ENCODE measurements at regions not wholly inside any gene's neighbourhood (a gene's known extent, or its start where the extent isn't known, plus 50 kb on each side); places are given as distances from the start of the nearest gene placed in this dataset.

DNA sequence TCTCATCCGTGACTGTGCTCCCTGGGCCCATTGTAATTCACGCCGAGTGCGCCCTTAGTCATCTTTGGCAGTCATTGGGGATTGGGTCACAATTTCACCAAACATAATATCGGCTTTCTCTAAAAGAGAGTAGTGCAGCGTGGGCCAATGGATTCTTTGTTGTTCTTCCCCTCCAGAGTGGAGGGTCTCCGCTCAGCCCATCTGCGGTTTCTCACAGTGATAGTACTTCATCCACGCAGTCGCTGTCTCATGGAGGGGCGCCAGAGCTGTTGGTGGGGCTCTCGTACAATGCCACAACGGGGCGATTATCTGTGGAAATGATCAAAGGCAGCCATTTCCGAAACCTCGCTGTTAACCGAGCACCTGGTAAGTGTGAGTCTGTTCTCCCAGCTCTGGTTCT lies 321.8 kb downstream of the SNAPC1 start:
- DNase-seq (ENCODE audit: low read depth in 2 of 2), result no peak

DNA sequence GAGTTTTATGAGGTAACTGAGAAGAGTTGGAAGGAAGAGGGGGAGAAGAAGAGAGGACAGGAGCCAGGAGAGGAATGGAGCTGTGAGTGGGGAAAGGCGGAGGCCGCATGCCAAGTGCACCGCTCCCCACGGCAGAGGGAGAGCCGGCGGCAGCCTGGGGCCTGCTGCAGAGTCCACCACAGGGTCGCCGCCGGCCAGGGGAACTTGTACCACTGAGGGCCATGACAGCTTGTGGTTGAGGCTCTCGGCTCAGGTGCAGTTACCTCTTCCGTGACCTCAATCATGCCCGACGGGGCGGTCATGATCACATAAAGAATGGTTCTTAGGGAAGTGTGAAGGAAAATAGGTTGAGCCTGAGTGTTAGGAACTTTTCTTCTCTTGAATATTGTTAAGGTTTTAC lies 325.0 kb downstream of the SNAPC1 start:
- DNase-seq (ENCODE audit: low read depth in 2 of 2), result no peak

DNA sequence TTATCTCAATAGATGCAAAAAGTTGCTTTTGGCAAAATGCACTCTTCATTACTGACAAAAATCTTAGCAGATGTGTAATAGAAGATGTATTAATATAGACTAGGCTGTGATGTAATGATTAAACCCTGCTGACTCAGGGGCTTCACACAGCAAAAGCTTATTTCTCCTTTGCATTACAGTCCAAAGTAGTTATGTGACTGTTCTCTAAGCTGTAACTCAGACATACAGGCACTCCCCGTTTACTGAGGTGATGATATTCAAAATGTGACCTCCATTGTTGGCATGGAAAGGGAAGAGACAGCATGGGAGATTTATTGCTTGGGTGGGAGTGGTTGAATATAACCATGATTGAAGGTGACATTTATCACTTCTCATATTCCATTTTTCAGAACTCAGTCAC lies 331.5 kb downstream of the SNAPC1 start:
- DNase-seq (ENCODE audit: low read depth in 2 of 2), result no peak

DNA sequence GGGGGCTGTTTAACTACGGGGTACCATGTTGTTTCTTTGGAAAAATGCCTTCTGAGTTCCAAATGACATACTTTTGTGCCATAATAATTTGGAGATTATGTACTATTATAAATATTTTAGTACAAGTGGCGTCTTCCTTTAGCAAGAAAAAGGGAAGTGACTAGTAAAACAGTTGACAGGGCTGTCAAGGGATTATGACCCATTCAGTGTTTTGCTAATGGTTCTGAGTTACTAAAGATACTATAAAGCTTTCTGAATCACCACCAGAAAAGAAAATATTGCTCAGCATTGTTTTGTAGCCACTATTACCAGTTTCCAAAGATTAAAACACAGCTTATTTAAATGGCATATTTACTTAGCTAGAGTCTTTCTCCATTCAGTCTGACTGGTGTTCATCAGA lies 334.9 kb downstream of the SNAPC1 start:
- no peak for DNase-seq (ENCODE audit: low read depth in 2 of 2)

DNA sequence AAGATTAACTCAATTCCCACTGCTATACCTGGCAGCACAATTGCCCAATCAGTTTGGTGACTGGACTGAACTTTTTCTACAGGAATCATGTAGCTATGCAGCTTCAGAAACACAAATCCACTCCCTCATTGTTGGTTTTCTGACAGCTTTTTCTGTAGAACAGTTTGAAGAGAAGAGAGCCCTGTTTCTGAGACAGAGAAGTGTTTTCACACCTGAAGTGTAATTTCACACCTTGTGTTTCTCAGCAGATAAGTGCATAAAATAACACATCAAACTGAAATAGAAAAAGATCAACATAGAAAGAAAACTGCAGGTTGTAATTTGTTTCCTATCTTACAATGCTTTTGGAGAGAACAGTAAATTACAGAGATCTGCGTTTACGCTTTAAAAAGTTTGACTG lies 335.6 kb downstream of the SNAPC1 start:
- no peak for DNase-seq (ENCODE audit: low read depth in 2 of 2)

DNA sequence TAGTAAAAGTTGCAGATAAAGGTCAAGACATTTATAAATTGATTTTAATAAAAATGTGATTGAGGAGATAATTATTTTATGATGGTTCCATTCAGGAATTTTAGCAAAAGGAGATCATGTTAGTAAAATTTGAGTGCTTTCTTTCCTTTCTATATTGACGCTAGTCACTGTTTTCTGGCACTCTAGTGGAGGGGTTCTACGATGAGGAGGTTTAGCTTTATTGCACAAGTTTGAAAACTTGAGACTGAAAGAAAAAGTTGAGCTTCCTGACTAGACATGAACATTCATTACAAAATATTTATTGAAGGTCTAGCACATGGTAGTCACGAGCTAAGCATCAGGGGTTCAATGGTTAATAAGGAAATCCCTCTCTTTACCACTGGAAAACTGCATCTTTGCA lies 336.1 kb downstream of the SNAPC1 start:
- no peak for DNase-seq (ENCODE audit: low read depth in 2 of 2)

DNA sequence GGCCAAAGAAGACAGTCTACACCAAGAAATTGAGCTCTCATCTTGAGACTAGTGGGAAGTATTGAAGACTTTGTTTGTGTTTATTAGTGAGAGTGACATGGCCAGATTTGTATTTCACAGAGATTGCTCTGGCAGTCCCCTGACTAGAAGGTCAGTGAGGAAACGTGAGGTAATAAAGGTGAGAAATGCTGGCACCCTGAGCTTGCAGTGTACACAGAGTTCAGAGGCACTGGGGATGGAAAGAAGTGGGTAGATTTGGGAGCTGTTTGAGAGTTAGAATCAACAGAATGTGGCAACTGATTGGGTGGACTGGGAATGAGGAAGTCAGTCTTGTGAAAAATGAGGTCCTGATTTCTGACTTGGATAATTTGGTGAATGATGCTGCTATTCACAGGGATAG lies 336.9 kb downstream of the SNAPC1 start:
- DNase-seq (ENCODE audit: low read depth in 2 of 2), result no peak

DNA sequence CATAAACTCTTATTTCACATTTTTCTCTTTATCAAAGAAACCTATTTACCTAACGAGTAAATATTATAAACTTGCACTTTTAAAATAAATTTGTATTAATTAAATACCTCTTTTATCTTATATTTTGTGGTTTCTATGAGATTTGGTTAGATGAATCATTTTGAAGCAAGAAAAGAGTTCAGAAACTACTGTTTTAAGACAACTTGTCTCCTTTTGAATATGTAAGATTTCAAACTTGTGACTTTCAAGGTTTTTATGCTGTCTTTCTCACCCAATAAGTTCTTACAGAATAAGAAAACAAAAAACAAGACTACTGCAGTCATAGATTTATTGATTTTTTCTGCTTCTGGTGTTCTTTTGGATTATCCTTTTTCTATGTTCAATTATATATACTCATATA lies 339.0 kb downstream of the SNAPC1 start:
- no peak for DNase-seq (ENCODE audit: low read depth in 2 of 2)

DNA sequence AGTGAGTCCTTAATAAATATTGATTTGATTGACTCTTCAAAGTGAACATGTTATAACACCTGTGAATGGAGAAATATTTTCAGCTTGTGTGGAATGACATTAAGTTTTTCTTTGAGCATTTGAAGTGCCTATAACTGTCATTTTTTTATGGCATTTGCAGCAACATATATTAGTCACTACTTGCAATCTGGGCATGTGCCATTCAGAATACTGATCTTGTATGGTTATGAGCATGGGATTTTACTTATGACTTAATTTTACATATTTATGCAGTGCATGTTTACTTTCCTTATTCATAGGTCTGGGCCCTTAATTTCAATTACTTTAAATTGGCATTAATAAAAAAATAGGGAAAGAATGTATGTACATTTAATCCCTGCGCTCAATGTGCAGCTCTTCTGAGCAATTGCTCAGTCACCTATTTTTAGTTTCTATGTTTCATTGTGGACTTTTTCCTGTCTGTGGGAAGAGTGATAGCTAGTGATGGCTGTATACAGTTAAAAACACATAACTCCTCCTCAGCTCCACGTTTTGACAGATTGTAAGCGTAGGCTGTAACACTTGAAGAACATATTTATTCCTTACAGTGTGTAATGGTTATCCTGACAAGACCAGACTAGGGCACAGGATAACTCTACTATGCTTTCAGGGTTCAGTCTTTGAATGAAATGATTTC lies 339.6 kb downstream of the SNAPC1 start:
- DNase-seq (ENCODE audit: low read depth in 2 of 2), result no peak

DNA sequence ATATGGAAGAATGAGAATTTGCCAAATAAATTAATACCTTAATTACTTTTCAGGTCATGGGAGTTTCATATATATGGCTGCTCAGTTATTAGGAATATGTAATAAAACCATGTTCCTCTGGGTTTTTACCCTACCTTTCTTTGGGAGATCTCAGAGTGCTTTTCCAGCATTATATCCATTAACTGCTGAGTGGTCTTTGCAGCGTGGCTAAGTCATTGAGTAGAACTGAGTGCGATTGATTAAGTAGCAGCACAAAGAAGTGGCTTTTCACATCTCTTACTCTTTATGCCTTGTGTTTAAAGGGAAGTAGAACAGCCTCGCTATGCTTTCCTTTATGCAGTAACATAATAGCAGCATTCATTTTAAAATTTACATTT lies 340.1 kb downstream of the SNAPC1 start:
- DNase-seq (ENCODE audit: low read depth in 2 of 2), result no peak

DNA sequence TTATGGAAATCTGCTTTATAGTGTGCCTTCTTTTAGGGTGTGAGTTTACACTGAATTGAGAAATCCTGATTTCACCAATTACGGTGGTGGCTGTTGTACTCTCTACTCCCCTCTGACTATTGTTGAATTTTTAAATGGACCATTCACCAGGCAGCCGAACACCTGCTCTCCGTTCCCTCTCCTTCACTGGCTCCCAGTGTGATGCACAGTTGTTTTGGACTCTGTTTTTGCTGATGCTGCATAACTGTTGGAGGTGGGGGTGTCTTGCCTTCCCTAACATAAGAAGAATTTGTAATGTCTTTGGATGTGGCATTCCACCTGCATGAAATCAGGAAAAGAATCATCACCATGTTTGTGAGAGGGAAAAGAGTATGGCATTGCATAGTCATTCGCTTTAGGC lies 341.2 kb downstream of the SNAPC1 start:
- no peak for DNase-seq (ENCODE audit: low read depth in 2 of 2)

DNA sequence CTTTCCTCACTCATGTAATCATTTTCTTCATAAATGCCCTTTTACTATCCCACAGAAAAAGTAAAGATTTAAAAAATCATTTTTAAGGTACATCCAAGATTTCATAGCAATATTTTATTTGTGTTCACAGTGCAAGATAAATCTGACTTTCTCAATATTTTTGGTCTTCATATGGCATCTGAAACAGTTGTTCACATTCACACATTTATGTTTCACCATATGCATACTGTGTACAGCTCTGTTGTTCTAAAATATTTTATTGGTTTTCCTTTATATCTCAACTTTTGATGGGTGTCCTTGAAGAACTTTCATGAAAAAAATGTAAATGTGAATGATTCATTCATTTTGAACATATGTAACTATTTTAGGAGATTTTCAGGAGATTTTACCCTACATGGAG lies 348.7 kb downstream of the SNAPC1 start:
- DNase-seq (ENCODE audit: low read depth in 2 of 2), result no peak

DNA sequence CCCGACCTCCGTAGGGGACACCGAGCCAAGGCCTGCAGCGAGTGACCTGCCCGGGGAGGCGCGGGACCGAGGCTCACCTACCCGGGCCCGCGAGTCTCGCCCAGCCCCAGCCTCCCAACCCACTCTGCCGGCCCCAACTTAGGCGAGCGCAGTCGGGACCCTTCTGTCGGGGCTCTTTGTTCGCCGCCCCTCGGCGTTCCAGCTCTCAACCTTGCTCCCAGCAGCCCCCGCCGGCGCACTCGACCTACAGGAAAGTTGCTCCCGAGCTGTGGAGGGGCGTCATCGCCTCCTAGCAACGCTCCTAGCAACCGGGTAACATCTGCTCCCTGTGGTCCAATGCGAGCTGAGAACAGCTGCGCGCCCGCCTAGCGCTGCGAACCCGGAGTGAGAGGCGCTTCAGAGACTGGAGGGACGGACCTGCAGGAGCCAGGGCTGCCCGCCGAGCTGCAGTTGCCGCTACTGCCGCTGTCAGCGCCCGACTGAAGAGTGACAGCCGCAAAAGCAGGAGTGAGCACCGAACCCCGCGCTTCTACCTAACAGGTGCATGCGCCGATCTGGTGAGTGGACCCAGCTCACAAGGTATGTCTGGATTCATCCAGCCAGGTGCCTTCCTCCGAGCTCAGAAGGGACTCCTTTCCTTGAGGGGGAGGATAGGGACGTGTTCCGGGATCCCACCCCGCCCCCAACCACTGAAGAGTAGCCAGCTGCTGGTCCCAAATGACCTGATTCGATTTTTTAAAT lies 355.0 kb downstream of the SNAPC1 start:
- DNase-seq (ENCODE audit: low read depth in 2 of 2), result peak; percentile 15 to 17

DNA sequence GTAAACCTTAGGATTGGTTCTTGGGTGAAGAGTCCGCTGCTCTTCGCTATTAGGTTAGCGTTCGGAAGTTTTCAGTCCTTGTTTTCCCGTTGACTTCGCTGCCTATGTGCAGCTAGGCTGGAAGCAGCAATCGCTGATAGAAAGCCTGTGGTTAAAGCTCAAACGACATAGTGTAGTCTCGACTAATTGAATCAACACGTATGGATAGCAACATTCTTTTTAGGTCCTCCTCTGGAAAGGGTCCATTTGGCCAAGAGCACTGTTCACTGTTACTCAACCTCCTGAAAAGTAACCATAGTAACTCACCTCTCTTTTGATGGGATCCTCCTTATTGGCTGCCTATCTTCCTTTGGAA lies 355.5 kb downstream of the SNAPC1 start:
- DNase-seq (ENCODE audit: low read depth in 2 of 2), result no peak

DNA sequence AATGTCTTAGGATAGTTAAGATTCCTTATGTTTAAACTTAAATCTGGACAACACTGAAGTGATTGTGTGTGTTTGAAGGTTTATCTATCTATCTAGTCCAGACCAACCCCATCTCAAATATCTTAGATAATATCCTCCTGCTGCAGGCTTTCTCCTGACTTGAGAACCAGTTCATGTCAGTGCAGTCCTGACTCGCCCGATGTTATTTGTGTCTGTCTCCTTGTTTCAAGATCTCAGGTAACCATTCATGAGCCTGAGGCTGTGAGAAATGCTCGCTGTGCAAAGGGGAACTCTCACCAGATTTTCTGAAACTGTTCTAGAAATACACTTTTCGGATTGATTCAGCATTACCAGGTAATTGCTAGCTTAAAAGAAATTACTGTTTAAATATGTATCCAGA lies 356.2 kb downstream of the SNAPC1 start:
- no peak for DNase-seq (ENCODE audit: low read depth in 2 of 2)

DNA sequence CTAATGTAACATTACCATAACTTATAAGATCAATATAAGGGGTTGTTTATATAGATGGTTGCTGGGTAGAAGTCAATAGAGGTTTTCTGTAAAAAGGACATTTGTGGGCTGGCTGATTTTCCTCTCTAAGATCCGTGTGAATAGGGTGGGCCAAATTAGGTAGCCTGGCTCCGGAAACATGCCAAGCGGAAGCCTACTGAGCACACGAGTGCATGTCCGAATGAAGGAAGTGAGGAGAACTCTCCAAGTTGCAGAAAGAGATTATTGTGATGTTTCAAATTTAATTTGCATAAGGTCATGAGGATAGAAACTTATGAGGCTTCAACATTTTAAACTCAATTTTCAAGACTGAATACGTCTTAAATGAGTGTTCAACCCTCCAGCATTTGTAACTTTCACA lies 356.7 kb downstream of the SNAPC1 start:
- DNase-seq (ENCODE audit: low read depth in 2 of 2), result no peak

DNA sequence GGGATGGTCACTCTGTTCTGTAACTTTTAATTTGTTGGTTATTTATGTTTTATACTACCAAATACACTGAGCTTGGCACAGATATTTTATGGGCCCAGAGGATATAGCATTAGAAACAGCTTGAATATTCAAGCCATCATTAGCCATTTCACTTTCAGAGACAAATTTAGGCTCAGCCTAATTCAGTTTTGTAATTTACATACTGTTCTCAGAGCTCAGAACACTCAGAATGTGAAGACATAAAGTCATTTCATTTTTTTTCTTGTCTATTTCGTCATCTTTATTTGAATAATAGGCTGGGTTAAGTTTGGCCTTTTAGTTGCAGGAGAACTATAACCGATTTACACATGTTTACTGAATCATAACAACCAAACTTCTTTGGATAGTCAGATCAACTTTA lies 361.7 kb downstream of the SNAPC1 start:
- no peak for DNase-seq (ENCODE audit: low read depth in 2 of 2)

DNA sequence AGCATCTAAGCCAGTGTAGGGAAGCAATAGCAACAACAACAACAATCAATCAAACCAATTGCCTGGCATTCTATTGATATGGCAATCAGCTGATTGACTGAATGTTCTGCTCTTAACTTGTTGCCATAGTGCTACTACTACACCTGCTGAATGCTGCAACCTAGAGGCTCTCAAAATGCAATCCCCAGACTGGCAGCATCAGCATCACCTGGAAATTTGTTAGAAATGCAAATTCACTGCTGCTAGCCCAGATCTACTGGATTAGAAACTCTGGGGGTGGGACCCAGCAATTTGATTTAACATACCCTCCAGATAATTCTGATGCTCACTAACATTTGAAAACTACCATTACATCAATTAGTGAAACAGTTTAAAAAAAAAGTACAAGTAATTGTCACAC lies 363.6 kb downstream of the SNAPC1 start:
- DNase-seq (ENCODE audit: low read depth in 2 of 2), result no peak

DNA sequence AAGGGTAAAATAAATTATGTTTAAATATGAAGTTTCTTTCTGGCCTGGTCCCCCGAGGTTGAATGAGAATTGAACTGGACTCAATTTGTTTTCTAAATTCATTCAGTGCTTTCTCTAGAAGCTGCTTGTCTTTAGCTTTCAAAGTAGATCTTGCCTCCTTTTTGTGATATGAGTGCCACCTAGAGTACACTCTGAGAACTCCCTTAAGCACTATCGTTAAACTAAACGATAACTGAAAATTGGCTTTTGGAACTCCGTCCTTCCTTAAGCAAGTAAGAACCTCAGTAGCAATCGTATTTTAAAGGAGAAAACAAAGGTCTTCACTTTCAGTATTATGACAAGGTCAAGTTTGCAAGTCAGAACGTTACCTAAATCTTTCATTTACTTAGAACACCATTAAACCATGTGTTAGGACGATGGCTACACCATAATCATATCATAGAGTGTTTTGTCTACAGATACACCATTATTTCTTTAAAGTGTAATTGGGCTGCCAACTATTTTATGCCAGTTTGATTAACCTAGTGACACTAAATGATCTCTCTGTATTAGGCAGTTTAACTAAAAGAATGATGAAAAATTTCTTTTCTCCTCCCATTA lies 364.8 kb downstream of the SNAPC1 start:
- no peak for DNase-seq (ENCODE audit: low read depth in 2 of 2)

DNA sequence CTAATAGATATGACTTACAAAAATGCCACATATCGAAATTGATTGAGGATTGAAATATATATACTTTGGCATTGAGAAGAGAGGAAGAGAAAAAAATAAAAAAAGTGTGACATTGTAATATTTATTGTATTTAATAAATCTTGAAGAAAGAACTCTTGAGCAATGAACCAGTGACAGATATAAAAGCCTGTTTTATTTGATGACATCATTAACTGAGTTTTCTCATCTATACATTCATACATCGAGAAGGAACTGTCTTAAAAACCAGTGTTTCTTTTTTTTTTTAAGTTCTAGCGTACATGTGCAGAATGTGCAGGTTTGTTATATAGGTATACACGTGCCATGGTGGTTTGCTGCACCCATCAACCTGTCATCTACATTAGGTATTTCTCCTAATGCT lies 368.2 kb downstream of the SNAPC1 start:
- no peak for DNase-seq (ENCODE audit: low read depth in 2 of 2)

DNA sequence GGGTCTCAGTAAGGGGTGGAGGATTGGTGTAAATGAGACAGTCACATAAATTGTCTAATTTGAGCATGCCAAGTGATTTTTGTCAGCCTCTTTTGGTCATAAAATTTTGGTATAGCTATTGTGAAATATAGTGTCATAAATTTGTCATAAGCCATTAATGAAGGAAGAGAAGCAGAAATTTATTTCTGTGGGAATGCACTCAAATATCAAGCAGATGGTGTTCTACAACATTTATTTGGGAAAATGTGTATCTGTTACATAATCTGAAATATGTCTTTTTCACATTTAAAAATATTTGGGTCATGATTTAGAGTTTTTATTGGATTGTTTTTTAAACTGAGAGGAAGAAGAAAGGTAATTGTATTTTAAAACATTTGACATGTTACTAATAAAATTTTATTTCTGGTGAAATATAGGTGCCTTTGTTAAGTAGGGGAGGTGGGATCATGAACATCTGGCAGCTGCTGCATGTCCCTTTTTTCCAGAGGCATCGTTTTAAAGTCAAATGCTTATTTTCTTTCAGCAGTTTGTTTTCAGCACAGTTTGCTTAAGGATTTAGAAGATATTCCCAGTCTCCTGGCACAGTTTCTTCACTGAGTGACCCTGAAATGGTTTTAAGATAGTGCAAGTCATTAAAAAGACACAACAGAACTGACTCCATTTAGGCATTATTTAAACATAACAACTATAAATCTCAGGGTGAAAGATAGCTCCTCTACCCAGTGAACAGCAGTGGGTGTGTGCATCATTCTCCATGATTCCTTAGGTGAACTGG lies 371.7 kb downstream of the SNAPC1 start:
- DNase-seq (ENCODE audit: low read depth in 2 of 2), result no peak

DNA sequence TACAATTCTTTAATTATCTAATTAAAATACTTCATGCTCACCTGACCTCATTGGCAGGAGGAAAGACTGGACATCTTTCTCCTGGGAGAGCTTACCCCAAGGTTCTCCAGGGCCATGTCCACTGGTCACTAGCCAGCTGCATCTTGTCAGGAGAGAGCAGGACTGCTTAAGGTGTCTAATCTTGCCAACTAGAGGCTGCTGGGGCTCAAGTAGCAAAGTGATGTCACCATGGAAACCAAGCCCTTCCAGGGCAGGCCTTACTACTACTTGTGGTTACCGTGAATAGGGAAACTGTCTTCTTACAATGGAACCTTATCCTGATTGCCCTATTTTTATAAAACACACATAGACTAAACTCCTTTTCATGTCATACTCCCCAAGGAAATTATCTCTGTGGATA lies 376.4 kb downstream of the SNAPC1 start:
- no peak for DNase-seq (ENCODE audit: low read depth in 2 of 2)

DNA sequence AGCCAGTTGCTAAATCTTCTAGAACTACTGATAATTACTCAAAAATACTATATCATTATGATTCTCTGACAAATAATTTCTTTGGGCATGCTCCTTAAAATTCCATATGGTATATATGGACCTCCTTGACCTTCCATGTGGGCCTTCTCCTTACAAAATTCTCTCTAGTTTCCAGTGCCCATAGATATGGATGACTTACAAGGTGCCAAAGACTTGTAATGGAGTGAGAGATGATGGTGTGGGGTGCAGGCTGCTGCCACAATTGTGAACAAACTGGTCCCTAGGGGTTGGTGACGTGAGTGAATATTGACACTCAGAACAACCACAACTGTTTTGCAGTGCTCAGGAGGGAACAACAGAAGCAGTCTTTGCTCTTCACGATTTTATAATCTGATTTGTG lies 378.9 kb downstream of the SNAPC1 start:
- no peak for DNase-seq (ENCODE audit: low read depth in 2 of 2)

All from stimulated activated CD8-positive, alpha-beta memory T cell treated with anti-CD3 and anti-CD28 coated beads, Interleukin-15, amount 100 ng/mL, for 4 hours (primary cell).